ENCODE measurements at regions not wholly inside any gene's neighbourhood (a gene's known extent, or its start where the extent isn't known, plus 50 kb on each side); places are given as distances from the start of the nearest gene placed in this dataset.

DNA sequence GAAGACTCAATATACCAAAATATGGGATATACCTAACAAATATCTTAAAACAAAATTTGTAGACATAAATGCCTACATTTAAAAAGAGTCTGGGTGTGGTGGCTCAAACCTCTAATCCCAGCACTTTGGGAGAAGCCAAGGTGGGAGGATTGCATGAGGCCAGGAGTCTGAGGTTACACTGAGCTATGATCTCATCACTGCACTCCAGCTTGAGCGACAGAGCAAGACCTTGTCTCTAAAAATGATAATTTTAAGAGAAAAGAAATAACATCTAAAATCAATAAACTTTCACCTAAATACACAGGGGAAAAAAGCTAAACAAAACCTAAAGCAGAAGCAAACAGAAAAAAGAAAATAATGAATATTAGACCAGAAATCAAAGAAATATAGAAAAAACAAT, 102.7 kb upstream of the PBX1 start:
- TF ChIP-seq, protein P1, sequence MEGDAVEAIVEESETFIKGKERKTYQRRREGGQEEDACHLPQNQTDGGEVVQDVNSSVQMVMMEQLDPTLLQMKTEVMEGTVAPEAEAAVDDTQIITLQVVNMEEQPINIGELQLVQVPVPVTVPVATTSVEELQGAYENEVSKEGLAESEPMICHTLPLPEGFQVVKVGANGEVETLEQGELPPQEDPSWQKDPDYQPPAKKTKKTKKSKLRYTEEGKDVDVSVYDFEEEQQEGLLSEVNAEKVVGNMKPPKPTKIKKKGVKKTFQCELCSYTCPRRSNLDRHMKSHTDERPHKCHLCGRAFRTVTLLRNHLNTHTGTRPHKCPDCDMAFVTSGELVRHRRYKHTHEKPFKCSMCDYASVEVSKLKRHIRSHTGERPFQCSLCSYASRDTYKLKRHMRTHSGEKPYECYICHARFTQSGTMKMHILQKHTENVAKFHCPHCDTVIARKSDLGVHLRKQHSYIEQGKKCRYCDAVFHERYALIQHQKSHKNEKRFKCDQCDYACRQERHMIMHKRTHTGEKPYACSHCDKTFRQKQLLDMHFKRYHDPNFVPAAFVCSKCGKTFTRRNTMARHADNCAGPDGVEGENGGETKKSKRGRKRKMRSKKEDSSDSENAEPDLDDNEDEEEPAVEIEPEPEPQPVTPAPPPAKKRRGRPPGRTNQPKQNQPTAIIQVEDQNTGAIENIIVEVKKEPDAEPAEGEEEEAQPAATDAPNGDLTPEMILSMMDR (IDR thresholded peaks at IDR 0.05) = no peak
- TF ChIP-seq POLR2A (IDR thresholded peaks at IDR 0.05) (no peak), EP300 (IDR thresholded peaks at IDR 0.05) (no peak)
